GM18858 (cell line): ENCODE measurements at regions not wholly inside any gene's neighbourhood (a gene's known extent, or its start where the extent isn't known, plus 50 kb on each side); places are given as distances from the start of the nearest gene placed in this dataset.
"Not testable (repeated sequence)": the region's sequence is repeated elsewhere in the genome, so short reads cannot be mapped to it uniquely, and the experiment has no call there.

Experiments
- ATAC-seq: cut with Tn5 transposase; IDR thresholded peaks from one replicate; pipeline ENCODE4 v1.9.1; 2021; ENCODE audit not compliant: unreplicated experiment

DNA sequence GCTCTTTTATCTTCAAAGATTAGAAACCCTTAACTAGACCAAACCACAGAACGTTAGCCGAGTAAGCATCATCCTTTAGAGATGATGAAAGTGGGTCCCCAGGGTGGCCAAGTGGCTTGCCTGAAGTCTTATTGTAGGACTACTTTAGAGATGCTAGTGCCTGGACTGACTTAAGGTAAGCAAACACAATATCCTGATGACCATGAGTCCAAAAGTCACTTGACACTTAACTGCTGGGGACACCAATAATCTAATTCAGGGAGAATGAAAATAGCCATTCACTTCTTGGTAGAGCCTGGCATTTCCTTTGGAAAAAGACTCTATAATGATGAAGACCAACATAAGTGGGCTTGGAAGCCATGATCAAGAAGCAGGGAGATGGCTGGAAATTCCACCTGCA, 225.3 kb upstream of the IRF2BP2 start:
- no peak for ATAC-seq

DNA sequence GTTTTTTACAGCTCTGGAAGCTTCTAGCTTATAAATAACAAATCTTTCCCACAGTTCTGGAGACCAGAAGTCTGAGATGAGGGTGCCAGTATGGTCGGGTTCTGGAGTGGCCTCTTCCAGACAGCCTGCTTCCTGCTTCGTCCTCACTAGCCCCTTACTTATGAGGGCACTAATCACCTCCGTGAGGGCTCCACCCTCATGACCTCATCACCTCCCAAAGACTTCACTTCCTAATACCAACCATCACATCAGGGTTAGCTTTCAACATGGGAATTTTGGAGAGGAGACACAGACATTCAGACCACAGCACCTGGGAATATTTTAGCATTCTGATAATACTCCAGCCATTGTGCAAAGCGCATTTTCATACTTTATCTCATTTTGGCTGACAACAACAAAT, 223.7 kb upstream of the IRF2BP2 start:
- ATAC-seq, result no peak

DNA sequence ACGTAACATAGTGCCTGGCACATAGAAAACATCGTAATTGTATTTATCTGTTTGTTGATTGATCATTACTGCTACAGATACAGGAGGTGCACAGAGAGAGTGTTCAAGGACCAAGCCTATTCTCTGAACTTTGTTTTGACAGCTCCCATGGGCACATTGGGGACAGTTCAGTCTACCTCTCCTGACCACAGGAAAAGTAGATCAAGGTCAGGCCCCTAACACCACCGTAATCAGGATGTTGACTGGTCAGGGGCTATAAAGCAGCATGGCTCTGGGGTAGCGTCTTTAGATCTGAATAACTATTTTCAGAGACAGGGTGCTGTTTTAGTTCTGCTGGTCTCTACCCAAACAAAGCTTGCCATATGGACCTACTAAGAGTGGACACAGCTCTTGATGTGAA, 223.1 kb upstream of the IRF2BP2 start:
- ATAC-seq, result no peak

DNA sequence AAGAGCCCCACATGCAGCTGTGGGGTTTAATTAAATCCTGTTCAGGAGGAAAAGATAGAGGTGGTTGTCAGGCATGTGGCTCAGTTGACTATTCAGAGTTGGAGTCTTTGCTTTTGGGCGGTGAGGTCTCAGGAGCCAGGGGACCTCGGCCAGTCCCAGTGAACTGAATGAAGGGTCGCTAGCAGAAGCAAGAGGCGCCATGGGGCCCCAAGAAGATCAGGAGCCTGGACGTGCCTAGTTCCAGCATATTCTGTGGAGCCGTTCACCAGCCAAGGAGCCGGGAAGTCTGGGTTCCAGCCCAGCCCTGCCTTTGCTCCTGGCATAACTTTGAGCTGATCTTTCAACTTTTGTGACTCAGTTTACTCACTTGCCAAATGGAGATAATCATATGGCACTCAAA, 217.7 kb upstream of the IRF2BP2 start:
- no peak for ATAC-seq

DNA sequence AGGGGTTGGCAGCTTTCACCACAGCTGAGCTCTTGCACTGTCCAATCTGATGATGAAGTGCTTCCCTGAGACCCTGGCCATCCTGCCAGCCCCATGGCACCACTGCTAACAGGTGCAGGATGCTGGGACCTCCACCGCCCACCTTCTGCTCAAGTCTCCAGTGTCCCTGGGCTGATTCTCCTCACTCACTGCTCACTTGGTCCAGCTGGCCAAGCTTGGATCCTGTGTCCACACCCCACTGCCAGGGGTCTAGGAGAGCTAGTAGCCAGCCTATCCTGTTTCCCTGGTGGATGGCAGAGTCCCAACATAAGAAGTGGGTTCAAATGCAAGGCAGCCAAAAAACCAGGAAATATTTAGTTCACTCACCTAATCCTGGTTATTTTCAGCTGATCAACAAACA, 217.2 kb upstream of the IRF2BP2 start:
- ATAC-seq, result no peak

DNA sequence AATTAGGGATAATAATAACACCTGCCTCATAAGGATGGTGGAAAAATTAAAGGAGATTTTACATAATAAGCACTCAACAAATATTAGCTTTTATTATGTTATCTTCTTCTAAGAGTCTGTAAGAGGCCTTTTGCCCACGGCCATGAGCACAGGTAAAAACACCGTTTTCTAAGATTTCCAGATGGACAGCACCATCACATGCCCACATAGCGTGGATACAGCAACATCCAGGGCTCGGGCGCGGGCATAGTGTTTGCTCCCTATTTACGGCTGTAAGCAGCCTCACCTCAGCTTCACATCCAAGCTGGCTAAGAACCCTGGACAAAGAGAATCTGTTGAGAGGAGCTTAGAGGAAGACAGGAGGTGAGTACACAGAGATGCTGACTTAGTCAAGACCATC, 216.4 kb upstream of the IRF2BP2 start:
- ATAC-seq, result no peak

DNA sequence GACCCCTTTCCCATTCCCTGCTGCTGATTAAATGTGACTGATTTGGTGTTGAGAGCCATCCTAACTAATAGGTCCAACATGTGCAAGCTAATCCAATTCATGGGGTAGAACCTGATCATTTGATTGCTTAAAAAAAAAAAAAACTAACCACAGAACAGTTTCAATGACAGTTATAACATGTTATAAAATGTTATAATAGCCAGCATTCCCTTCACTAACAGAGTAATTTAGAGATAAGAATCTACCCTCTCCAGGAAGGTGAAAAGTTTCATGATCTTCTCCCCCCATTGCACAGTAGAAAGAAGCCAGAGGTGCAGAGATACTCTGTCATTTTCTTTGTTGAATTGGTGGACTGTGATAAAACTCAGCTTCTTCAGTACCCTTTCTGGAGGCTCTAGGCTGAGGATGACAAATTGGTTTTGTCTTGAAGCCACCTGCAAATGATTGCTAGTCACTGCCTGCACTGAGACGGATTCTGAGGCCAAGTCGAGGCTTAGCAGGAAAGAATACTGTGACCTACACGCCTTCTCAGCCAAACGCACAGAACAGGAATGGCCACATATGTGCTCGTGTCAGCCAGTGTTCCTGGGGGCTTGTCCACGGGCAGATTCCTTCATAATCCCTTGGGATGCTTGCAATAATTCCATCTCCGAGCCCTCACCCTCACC, 215.7 kb upstream of the IRF2BP2 start:
- no peak for ATAC-seq

DNA sequence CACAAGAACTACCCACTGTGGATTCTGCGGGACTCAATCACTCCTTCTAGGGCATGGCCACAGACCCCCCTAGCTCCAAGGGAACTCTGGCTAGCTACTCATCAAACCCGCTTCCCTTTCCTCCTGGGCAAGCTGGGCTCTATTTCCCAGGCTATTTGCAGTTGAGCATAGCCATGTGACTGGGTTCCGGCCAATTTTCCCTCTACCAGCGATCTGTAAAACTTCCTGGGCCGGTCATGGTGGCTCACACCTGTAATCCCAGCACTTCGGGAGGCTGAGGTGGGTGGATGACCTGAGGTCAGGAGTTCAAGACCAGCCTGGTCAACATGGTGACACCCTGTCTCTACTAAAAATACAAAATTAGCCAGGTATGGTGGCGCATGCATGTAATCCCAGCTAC, 214.9 kb upstream of the IRF2BP2 start:
- not testable (repeated sequence) for ATAC-seq

DNA sequence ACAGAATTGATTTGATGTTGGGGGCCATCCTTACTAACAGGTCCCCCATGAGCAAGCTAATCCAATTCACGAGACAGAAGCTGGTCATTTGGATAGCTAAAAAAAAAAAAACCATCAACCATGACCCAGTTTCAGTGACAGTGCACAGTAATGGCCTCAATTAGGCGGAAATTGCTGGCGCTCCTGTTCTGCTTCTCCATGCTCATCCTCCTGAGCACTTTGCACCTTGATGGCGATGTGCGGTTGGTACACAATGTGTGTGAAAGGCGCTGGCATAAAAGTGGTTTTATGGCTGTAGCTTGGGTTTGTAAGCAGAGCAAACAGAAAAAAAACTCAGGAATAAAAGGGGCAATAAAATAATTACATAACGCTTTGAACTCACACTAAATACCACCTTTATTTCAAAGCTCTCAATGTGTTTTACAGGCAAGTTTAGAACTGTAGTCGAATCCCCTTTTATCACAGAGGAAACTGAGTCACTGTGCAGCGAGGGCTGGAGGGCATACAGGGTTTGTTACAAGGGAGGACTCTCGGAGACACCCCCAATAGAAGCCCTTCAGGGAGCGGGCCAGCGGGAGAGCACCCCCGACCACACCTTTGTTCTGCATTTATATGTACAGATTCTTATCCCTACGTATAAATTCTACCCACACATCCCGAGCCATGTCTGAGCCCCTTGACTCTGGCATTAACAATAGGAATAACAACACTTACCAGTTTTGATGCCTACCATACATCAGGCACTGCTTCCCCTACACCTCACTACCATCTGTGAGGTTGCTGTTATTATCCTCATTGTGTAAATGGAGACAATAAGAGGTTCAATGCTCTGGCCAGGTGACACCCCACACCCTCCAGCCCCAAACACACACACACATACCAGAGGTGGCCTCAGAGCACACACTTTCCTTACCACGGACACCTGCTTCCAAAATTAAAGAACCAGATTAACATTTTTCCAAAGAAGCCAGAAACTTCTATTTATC, 213.5 kb upstream of the IRF2BP2 start:
- no peak for ATAC-seq

DNA sequence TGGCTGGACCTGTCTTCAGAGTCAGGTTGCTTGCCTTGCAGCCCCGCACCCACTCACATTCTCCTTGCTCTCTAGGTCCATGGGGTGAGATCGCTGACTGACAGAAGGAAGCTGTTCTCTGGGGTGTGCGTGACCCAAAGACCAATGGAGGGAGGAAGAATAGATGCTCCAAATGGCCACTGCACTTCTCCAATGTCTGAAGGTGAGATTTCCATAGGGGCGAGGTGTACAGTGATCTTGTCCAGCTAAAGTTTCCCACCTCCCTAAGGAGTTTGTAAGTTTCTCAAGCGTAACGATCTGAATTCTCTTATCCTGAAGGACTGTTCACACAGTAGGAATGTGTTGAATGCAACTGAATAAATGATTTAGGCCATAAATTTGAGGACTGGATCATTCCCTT, 211.9 kb upstream of the IRF2BP2 start:
- ATAC-seq, result no peak

DNA sequence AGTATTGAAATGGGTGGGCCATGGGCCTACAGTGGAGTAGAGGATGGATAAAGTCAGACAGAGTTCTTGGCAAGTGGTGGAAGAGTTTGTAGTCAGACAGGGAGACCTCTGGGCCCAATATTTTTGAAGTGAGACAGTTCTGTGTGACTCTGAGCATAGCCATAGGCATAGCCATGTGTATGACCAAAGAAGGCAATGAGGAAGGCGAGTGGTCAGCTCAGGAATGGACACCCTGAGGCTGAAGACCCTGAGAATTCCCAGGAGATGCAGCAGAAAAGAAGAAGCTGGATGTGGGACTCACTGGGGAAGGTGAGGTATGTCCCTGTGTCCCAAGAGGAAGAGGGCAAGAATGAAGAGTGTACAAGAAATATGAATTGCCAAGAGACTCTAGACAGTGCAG, 210.6 kb upstream of the IRF2BP2 start:
- no peak for ATAC-seq

DNA sequence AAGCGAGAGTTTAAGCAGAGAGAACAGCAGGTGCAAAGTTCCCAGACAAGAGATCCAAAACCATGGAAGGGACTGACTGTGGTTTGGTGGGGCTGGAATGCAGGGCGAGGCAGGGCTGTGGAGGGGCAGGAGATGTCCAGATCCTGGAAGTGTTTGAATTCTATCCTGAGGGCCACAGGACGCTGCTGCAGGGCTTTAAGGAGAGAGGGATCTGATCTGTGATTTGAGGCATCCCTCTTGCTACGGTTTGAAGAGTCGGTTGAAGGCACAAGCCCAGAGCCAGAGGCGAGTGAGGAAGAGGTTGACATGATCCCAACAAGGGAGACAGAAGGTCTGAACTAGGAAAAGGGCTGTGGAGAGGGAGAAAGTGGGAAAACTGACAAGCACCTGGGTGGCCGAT, 209.9 kb upstream of the IRF2BP2 start:
- ATAC-seq, result not testable (repeated sequence)

DNA sequence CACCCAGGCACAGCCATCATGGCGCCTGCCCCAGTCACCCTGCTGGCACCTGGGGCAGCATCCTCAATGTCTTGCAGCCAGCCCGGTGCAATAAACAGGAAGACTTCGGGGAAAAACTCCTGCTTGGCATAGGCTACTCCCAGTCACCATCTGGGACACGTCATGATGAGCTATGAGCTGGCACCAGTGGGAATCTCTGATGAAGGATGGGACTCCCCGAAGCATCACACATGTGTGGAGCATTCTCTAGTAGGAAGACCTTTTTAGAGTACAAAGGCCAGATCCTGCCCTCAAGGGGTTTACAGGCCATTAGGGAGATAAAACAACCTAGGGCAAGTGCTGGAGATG, 208.0 kb upstream of the IRF2BP2 start:
- not testable (repeated sequence) for ATAC-seq

DNA sequence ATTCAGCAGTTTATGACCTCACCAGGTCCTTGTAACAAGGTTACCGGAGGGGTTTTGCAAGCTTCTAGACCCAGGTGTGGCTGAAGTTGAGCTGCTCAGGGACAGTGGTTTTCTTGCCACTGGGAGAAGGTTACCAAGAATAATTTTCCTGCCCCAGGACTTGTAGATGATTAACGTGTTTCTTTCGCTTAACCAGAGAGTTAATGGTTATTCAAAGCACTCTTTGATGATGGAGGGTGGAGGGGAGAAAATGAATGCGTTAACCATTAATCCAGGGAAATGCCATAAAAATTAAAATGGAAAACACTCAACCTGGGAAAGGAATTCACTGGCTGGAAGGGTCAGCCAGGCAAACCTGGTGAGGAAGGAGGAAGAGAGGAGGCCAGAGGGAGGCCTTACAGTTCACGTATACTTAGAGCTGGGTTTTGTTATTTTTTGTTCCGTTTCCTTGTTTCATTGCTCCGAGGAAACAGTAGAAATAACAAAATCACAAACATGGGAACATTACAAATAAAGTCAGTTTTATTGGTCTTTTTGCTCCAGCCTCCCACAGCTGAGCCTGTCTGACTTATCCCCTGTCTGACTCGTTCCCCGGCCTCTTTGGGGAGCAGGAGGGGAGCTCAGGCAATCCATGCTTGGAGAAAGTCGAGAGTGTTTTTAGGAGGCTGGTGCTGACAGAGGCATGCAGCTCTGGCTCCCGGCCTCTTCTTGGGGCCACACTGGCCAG, 207.5 kb upstream of the IRF2BP2 start:
- ATAC-seq, result not testable (repeated sequence)

DNA sequence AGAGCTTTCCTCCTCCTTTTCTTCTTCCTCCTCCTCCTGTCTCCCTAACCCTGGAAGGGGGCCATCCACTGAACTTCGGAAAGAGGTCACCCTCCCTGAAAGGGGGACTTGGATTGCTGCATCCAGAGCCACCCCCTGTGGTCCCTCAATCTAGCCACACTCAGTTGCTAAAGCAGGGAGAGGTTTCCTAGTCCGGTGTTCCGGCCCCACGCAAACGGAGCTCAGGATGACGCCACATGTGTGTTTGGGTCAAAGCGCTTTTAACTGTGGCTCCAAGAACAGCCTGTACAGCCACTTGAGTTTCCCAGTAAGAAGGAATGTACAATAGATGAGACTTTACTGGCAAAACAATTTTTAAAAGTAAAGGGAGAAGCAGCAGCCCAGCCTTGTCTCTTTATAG, 206.9 kb upstream of the IRF2BP2 start:
- ATAC-seq, result not testable (repeated sequence)

DNA sequence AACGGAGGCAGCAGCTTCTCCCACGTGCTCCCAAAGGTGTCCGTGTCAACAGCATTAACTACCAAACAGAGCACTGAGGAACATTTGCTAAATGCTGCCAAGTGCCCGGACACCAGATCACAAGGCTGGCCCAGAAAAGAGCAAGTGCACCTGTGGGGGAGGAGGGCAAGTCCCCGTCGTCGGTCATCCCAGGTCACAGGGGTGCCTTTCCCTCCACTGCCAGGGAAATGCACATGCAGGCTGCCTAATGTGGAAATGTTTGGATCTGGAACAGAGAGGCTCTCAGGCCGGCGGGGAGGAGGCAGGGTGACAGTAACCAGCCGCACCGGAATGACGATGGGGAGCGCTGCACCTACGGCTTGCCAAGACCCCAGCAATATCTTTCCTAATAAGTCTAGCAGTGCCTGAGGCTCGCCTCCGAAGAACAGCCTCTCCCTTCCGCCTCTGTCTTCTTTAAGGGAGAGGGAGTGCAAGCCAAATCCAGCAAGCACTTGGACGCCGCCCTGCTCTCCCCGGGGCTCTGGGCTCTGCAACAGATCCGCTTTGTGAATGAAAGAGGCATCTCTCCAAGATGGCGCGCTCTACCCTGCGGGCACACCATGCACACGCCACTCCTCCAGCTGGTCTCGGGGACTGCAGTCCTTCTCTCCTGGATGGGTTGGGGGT, 206.3 kb upstream of the IRF2BP2 start:
- ATAC-seq, result not testable (repeated sequence)

DNA sequence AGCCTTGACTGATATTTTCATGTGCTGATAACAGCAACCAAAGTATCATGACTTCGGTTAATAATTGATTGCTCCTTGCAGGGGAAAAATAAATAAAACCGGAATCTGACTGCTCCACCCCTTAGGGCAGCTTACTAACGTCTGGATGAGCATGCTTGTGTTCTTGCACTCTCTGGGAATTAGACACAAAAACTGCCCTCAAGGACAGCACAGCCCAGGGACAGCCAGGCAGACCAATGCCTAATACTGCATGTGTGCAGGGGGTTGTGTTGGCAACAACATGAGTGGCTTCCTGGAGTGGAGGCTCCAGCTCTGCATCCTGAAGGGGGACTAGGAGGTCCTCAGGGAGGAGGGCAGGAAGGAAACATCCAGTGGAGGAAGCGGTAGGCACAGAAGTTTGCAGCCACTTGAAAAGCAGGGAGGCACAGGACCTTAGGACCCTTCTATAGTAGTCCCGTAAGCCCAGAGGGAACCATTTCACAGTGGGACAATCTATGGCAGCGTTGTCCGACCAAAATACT, 205.4 kb upstream of the IRF2BP2 start:
- ATAC-seq, result not testable (repeated sequence)

DNA sequence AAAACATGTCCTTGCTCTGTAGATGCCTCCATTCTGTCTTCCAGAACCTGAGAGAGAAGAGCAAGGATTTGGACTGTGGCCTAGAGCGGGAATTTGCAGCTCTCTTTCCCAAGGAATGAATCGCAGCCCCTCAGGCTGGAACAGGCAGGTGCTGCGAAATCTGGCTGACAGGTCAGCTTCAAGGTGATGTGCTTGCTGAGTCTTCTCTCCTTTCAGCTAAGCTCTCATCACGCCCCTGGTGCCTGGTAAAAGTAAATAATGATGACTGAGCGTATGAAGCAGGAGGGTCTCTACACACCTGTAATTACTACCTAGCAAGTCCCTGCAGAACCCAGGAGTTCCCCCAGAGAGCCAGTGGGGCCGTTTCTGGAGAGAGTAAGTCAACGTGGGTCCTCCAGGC, 204.3 kb upstream of the IRF2BP2 start:
- ATAC-seq, result not testable (repeated sequence)

DNA sequence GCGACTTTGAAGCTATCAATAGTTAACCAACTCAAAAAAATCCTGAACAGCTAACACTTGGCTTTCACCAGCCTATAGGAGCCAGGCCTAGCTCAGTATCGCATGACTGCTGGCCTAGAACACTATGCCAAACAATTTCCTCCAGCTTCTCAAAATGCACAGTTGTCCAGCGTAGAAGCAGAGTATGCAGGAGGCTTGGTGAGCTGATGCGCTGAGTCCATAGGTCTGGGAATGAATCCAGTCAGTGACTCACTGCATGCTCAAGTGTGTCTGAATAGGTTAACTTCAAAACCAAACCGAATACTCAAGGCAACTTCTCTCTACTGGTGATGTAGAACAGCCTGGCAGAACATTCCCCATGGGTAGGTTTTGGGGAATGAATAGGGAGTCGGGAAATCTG, 201.8 kb upstream of the IRF2BP2 start:
- ATAC-seq, result not testable (repeated sequence)

DNA sequence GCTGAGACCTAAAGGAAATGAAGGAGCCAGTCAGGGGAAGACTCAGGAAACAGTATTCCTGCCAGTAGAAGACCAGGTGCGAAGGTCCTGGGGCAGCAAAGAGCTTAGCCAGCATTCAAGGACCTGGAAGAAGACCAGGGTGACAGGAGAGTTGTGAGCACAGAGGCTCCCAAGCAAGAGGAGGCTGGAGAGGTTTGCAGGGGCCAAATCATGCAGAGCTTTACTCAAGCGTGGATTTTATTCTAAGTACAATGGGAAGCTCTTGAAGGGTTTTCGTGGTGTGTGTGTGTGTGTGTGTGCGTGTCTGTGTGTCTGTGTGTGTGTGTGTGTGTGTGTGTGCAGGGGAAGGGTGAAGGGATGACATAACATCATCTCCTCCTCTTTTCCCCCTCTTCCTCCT, 200.7 kb upstream of the IRF2BP2 start:
- not testable (repeated sequence) for ATAC-seq

DNA sequence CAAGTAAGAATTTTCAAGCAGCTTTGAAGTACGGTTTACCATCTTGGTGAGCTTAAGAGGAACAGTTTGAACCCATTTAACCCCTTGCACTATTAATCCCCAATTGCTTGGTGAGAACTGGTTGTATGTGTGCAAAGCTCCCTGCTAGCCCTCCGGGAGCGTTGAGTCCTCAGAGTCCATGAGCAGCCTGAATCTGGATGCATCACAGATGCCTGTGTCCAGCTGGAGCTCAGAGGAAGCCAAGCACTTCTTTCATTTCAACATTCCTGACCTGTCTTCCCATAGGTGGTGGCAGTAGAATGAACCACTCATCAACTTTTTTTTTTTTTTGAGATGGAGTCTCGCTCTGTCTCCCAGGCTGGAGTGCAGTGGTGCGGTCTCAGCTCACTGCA, 199.9 kb upstream of the IRF2BP2 start:
- not testable (repeated sequence) for ATAC-seq
